ENCODE measurements at regions not wholly inside any gene's neighbourhood (a gene's known extent, or its start where the extent isn't known, plus 50 kb on each side); places are given as distances from the start of the nearest gene placed in this dataset.

DNA sequence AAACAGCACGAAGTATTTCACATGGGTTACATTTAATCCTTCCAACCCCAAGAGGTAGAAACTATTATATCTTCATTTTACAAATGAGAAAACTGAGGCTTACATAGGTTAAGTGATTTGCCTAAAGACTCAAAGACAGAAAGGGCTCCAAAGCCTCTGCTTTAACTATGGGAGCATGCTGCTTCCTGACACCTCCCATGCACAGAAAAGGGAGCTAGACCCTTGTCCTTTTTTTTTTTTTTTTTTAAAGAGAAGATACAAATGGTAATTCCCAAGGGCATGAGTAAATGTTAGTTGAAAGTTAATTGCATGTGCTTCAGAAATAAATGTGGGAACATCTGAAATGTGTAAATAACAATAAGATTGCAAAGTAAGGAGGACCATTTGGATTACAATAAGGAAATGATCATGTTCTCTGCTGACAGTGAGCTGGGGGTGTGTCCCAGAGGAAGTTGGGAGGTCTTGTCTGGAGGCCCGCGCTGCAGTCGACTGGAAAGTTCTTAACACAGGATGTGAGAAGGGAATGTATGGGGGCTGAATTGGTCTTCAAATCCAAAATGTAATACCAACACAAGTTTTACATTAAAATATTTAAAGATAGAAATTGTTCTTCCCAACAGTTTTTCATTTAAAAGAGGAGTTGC, 500.3 kb downstream of the KLF12 start:
- TF ChIP-seq, protein P1, sequence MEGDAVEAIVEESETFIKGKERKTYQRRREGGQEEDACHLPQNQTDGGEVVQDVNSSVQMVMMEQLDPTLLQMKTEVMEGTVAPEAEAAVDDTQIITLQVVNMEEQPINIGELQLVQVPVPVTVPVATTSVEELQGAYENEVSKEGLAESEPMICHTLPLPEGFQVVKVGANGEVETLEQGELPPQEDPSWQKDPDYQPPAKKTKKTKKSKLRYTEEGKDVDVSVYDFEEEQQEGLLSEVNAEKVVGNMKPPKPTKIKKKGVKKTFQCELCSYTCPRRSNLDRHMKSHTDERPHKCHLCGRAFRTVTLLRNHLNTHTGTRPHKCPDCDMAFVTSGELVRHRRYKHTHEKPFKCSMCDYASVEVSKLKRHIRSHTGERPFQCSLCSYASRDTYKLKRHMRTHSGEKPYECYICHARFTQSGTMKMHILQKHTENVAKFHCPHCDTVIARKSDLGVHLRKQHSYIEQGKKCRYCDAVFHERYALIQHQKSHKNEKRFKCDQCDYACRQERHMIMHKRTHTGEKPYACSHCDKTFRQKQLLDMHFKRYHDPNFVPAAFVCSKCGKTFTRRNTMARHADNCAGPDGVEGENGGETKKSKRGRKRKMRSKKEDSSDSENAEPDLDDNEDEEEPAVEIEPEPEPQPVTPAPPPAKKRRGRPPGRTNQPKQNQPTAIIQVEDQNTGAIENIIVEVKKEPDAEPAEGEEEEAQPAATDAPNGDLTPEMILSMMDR (IDR thresholded peaks at IDR 0.05; ENCODE audit: low read depth, low read length) = no peak
- DNase-seq (ENCODE audit: low read depth, low spot score) = no peak
- in situ Hi-C loops (cut with HindIII; ENCODE audit: low sequenced_read_pairs) = no loop called here
- no peak overlapping the region for H3K4me3 ChIP-seq (ENCODE audit: low read depth, low read length)

DNA sequence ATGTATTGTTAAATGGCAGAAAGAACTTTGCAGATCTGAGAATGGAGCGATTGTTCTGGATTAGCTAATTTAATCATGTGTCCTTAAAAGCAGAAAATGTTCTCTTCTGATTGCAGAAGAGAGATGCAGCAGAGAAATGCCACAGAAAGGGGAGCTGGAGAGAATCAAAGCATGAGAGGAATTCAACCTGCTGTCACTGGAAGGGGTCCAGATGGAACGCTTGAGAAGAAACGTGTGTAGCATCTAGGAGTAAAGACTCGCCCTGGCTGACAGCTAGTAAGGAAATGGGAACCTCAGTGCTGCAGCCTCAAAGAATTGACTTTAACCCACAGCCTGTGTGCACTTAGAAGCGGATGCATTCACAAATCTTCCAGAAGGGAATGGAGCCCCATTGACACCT, 502.8 kb downstream of the KLF12 start:
- no peak for DNase-seq (ENCODE audit: low read depth, low spot score)
- no peak overlapping the region for H3K4me3 ChIP-seq (ENCODE audit: low read depth, low read length)
- TF ChIP-seq, protein P1 (IDR thresholded peaks at IDR 0.05; ENCODE audit: low read depth, low read length) = no peak
- in situ Hi-C loops (cut with HindIII; ENCODE audit: low sequenced_read_pairs) = no loop called here

DNA sequence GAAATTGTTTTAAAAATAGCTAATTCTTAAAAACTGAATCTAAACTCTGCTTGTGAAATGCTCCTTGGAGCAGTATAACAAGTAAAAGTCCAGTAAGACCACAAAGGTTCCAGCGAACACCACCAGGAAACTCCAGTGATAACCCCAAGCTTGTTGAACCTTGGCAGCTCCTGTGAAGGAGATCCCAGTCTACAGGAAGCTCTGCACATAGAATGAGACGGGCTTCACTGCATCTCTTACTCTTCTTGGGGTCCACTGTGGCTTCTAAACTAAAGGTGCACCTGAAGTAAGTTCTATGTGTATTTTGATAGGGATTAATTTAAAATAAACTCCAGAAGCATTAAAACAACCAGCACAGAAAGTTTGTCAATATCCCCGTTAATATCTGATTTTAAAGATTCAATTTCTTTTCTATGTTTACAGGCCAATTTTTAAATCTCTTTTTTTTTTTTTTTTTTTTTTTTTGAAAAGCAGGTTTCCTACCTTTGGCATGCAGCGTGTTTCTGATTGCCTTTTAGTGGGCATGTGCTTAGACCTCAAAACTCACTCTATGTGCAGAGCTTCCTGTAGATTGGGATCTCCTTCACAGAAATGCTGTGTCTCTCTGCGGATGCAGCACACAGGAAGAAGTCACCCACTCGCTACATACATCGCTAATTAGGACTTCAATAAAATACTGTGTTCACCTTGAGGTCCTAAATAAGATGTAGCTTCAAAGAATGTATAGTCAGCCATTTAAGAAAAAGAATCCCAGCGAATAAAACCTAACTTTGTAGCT, 508.5 kb downstream of the KLF12 start:
- TF ChIP-seq, protein P1 (IDR thresholded peaks at IDR 0.05; ENCODE audit: low read depth, low read length) = no peak
- DNase-seq (ENCODE audit: low read depth, low spot score) = no peak
- H3K4me3 ChIP-seq (ENCODE audit: low read depth, low read length) = no peak overlapping the region
- in situ Hi-C loops (cut with HindIII; ENCODE audit: low sequenced_read_pairs) = no loop called here

DNA sequence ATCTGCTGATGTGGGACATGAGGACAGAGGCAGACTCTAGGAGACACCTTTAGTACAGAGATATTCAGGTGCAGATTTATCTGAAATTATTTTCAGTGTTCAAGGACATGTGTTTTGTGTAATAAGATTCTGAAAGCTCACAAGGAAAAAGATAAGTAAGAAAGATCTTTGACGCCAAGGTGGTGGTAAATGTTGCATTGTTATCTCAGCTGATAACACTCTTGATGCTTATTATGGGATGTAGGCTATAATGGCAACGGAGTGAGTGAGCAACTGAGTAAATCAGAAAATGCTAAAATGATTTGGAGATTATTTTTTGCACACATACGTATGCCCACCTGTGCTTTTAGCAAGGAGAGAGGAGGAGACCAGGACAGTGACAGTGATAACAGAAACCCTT, 510.9 kb downstream of the KLF12 start:
- in situ Hi-C loops (cut with HindIII; ENCODE audit: low sequenced_read_pairs) = no loop called here
- DNase-seq (ENCODE audit: low read depth, low spot score) = no peak
- TF ChIP-seq, protein P1 (IDR thresholded peaks at IDR 0.05; ENCODE audit: low read depth, low read length) = no peak
- H3K4me3 ChIP-seq (ENCODE audit: low read depth, low read length) = no peak overlapping the region

DNA sequence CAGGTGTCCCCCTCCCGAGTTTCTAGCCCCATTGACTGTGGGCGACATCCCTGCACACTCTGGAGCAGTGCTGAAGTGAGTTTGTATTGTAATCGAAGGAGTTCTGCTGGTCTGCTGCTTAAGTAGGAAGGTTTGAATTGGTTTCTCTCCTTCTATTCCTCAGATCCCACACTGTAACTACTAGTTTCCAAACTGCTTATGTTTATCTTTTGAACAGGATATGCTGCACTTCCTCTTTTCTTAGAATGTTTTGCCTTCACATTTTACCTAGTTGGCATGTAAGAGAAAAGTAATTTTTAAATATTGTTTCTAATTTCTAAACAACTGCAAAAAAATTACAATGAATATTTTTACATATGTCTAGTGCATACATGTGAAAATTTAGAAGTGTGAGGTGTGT, 511.8 kb downstream of the KLF12 start:
- TF ChIP-seq, protein P1 (IDR thresholded peaks at IDR 0.05; ENCODE audit: low read depth, low read length) = no peak
- in situ Hi-C loops (cut with HindIII; ENCODE audit: low sequenced_read_pairs) = no loop called here
- no peak overlapping the region for H3K4me3 ChIP-seq (ENCODE audit: low read depth, low read length)
- no peak for DNase-seq (ENCODE audit: low read depth, low spot score)

DNA sequence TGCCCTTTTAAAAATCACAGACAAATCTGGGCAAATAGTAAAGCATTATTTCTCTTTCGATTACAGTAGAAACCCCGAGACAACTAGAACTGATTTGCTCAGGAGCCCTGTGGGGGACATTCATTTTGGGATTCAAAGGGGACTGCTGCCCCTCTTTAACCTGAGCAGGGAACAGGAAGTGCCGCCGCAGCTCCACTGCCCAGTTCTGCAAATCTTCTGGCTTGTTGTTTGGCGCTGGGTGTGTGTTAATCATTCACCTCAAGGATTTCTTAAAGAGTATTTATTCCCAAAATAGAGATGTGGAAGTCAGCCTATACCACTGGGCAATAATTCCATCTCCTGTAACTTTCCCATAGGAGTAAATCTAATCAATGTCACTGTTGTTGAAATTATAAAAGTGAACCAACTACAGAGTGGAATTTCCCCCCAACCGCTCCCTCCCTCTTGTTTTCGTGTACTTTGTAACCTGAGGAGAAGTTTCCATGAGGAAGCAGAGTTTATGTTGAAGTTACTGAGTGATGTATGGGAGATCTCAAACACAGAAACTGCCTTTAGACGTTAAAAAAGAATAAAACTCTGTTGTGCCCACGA, 515.8 kb downstream of the KLF12 start:
- TF ChIP-seq, protein P1 (IDR thresholded peaks at IDR 0.05; ENCODE audit: low read depth, low read length) = no peak
- in situ Hi-C loops (cut with HindIII; ENCODE audit: low sequenced_read_pairs) = no loop called here
- no peak for DNase-seq (ENCODE audit: low read depth, low spot score)
- H3K4me3 ChIP-seq (ENCODE audit: low read depth, low read length) = no peak overlapping the region
